Neural cell (in vitro differentiated cells): ENCODE measurements at regions not wholly inside any gene's neighbourhood (a gene's known extent, or its start where the extent isn't known, plus 50 kb on each side); places are given as distances from the start of the nearest gene placed in this dataset.

Experiments used
- CTCF ChIP-seq: fragments of 450-650 bp; IDR thresholded peaks from 2 replicates; pipeline ENCODE4 v1.5.1; 2014; ENCODE audit warnings: antibody characterized with exemption, mild to moderate bottlenecking, moderate library complexity; ENCODE audit not compliant: poor library complexity, severe bottlenecking
- EP300 ChIP-seq: fragments of 450-650 bp; conservative IDR thresholded peaks from 2 replicates; pipeline ENCODE4 v1.6.1; 2014; ENCODE audit warnings: antibody characterized with exemption, mild to moderate bottlenecking, moderate library complexity; ENCODE audit not compliant: poor library complexity, severe bottlenecking
- EZH2 ChIP-seq: fragments of 200-600, 300-800 bp; shearing (Covaris generic), sonication (generic); IDR thresholded peaks from 2 replicates; pipeline ENCODE4 v1.6.1; 2014; ENCODE audit warnings: antibody characterized with exemption, low read length, borderline replicate concordance, mild to moderate bottlenecking; ENCODE audit not compliant: insufficient read depth, poor library complexity, severe bottlenecking
- MXI1 ChIP-seq: fragments of 450-650 bp; conservative IDR thresholded peaks from 2 replicates; pipeline ENCODE4 v1.6.1; 2014; ENCODE audit warnings: antibody characterized with exemption, mild to moderate bottlenecking; ENCODE audit not compliant: poor library complexity, severe bottlenecking
- POLR2AphosphoS5 ChIP-seq: IDR thresholded peaks from 2 replicates; pipeline ENCODE4 v1.6.1; 2012
- RAD21 ChIP-seq: fragments of 450-650 bp; conservative IDR thresholded peaks from 2 replicates; pipeline ENCODE4 v1.6.1; 2014; ENCODE audit warnings: antibody characterized with exemption, mild to moderate bottlenecking, moderate library complexity
- REST ChIP-seq: IDR thresholded peaks from 2 replicates; pipeline ENCODE4 v1.6.1; 2012; ENCODE audit warnings: borderline replicate concordance
- SMC3 ChIP-seq: fragments of 450-650 bp; conservative IDR thresholded peaks from 2 replicates; pipeline ENCODE4 v1.6.1; 2014; ENCODE audit warnings: antibody characterized with exemption, mild to moderate bottlenecking, moderate library complexity; ENCODE audit not compliant: poor library complexity
- TAF1 ChIP-seq: IDR thresholded peaks from 2 replicates; pipeline ENCODE4 v1.6.1; 2012; ENCODE audit warnings: low read depth

GRCh38 chr12:77202457-77203060 is 137.2 kb upstream of the E2F7 start:
- TF ChIP-seq CTCF (no peak), TAF1 (no peak), EZH2 (no peak), EP300 (no peak), POLR2AphosphoS5 (no peak), REST (no peak), MXI1 (no peak), SMC3 (no peak), RAD21 (no peak)
